SK-N-SH (cell line): ENCODE measurements at regions not wholly inside any gene's neighbourhood (a gene's known extent, or its start where the extent isn't known, plus 50 kb on each side); places are given as distances from the start of the nearest gene placed in this dataset.

ENCODE experiments used
- POLR2AphosphoS5 ChIP-seq: IDR thresholded peaks from 2 replicates; pipeline ENCODE4 v1.6.1; 2012; ENCODE audit warnings: low read depth, low read length
- USF2 ChIP-seq: fragments of 150-350 bp; IDR thresholded peaks from 2 replicates; pipeline ENCODE4 v1.6.1; 2017; ENCODE audit warnings: antibody characterized with exemption, low read length, low read depth, borderline replicate concordance

GRCh38 chr18:78447211-78447610 is 532.4 kb upstream of the SALL3 start:
- TF ChIP-seq USF2 = no peak
- TF ChIP-seq POLR2AphosphoS5 = no peak
